Right lung (tissue), 2 donors: ENCODE measurements at regions not wholly inside any gene's neighbourhood (a gene's known extent, or its start where the extent isn't known, plus 50 kb on each side); places are given as distances from the start of the nearest gene placed in this dataset.
A peak's percentile ranks its signal among the peaks of the same experiment; 100 is the strongest.
"Not testable (repeated sequence)": the region's sequence is repeated elsewhere in the genome, so short reads cannot be mapped to it uniquely, and the experiment has no call there.

ENCODE experiments used
- DNase-seq, 2 donors: peaks; one replicate each; pipeline ENCODE4 v3.0.0-alpha.2; 2013

DNA sequence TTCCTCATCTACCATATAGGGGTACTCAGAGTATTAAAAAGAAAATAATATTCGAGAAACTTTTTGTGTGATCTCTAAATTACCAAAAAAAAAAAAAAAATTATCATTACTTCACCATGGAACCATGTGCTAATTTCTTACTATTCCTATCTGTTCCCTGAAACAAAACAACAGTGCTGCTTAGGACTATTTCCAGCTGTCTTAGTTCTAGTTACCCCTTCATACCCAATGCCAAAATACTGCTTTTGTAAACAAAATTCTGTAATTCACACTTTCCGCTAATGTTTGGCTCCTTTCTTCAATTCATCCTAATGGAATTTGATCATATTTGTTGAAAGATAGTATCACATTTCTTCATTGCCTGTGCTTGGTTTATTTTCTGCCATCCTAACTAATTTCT, 470.2 kb downstream of the BTG1 start:
- peak; percentile 46 to 50 for DNase-seq

DNA sequence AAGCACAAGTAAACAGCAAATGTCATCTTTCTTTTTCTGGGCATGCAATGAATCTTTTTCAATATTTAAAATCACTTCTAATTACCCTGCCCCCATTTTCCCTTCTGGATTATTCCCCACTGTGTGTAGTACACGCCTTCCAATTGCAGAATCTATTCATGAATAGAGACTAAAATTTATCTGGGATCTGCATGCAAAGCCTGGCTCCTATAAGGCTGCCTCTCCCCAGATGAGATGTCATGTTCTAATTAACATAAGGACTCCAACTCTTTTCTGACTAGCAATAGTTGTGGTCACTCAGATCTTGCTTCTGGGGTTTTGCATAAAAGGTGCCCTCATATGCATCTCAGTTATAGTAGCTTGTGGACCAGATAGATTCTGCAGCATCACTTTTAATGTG, 473.5 kb downstream of the BTG1 start:
- no peak for DNase-seq

DNA sequence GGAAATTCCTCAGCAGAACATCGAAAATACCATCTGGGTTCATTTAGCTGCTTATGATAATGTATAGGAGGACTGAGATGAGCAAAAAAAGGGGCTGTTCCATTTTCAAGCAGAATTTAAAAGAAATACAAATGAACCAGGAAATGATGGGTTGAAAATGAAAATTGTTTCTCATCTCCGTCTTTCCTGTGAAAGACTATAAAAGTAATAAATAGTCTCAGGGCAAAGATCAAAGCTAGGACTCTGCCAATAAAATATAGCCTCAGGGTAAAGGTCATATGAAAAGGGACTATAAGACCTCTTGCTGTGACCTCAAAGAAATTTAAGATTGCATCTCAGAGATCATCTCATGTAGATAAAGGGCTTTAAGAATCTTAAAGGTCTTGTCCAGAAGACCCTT, 478.0 kb downstream of the BTG1 start:
- DNase-seq, result no peak

DNA sequence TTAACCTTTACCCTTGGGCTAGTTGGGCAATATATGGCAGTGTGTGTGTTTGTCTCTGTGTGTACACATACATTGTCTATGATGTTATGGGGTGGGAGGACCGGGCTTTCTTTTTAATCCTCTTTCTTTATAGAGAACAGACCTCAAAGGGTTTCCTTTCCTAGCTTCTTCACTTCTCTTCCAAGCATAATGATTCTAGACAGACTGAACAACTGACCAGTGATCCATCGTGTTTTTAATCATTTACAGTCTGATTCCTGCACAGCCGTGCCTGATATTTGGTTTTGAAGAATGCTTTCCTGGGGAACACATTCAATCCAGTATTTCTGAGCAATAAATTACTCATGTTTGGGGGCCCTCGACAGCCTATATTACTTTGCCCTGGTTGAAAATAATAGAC, 481.1 kb upstream of the DCN start:
- no peak for DNase-seq

DNA sequence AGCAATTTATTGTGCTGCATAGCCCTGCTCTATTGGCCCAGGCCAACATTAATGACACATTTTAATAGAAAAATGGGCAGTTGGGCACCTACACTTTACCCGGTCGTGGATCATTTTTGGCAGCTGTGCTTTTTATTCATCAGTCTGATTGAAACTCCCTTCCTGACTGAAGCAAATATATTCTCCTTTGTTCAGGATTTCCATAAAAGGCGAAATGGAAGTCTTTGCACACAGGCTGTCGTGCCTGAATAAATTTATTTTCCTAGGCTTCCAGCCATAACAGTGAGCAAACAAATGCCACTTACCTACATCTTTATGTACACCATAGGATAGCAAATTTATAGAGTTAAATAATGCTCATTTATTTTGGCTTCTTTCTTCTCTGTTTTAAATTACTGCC, 480.7 kb upstream of the DCN start:
- no peak for DNase-seq

DNA sequence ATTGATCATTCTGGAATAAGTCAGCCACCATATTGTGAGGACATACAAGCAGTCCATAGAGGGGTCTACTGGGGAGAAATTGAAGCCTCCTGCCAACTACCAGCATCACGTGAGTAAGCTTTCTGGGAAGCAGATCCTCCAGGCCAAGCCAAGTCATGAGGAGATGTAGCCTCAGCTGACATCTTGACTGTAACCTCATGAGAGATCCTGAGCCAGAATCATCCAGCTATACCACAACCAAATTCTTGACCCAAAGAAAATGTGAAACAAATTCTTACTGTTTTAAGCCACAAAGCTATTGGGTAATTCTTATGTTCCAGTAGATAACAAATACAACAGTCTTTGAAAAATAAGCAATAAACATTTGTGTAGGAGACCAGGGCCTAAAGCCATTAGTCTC, 479.4 kb upstream of the DCN start:
- no peak for DNase-seq

DNA sequence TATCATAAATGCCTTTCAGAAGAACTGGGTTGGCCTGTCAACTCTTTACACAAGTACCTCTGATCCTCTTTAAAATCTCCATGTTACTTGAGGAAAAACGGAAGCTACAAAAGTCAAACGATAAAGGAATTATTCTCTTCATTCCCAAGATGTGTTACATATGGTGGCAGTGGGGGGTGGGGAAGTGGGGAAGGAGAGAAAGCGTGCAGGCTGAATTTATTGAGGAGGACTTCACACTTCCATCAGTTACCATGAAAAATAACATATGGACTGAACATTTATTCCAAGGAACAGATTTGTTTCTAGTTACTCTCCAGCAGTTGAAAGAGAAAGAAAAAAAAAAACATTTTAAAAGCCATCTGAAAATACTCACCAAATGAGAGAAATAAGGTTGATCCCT, 474.4 kb upstream of the DCN start:
- no peak for DNase-seq

DNA sequence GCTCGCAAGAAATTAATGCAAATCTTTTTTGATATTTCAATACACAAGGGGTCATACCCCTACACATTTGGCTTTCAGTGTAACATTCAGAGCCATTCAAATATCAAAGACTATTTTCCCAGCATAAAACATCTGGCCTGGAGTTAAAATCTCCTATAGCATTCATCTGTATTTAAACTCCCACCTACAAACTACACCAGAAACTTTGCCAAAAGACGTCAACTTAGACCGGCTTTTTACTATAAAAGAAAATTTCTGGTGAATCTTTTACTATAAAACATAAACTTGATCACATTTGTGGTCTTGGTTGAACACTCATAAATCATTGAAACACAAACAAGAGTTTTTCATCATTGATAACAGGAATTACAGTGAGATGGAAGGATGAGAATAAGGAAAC, 473.3 kb upstream of the DCN start:
- DNase-seq, result no peak

DNA sequence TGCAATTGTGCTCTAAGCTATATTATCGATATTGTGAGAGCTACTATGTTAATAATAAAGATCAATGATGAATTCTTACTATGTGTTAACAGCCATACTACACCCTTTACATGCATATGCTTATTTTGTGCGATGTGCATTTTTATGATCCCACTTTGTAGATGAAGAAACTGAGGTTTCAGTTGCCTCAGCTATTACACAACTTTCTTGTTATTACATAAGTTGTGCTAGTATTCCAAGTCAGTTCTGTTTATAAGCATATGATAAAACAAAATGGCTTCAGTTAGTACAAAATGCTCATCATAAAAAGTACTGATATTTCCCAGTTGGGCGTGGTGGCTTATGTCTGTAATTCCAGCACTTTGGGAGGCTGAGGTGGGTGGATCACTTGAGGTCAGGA, 471.5 kb upstream of the DCN start:
- DNase-seq, result no peak

DNA sequence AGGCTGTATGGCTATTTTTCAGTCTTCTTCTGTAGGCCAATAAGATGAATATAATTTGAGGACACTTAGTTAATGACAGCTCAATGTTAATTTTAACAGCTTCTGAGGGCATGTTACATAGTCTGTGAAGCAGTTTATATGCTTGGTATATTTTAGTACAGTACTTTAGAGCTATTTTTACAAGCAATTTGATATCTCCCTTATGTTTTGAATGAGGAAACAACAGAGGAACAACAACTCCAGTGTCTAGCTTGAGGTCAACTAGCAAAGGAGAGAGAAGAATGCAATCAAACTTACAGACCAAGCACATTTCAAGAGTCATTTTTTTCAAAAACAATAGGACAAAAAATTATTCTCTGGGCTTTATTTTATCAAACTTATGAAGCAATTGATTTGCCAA, 469.1 kb upstream of the DCN start:
- DNase-seq, result no peak

DNA sequence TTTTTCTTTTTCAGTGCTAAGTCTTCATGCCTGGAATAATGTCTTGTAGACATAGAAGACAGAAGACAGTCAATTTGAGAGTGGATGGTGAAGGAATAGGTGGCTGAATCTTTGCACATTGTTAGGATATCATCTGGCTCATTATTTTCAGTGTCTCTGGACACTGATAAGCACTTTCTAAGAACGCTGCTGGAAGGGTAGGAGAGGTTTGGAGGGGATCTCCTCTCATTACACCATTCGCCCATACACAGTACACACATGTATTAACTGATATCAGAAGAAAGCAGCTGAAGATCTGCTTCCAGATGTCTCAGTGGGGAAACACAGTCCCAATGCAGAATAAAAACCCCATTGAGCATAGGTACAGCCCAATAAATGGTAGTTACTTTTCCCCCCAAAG, 461.1 kb upstream of the DCN start:
- no peak for DNase-seq

DNA sequence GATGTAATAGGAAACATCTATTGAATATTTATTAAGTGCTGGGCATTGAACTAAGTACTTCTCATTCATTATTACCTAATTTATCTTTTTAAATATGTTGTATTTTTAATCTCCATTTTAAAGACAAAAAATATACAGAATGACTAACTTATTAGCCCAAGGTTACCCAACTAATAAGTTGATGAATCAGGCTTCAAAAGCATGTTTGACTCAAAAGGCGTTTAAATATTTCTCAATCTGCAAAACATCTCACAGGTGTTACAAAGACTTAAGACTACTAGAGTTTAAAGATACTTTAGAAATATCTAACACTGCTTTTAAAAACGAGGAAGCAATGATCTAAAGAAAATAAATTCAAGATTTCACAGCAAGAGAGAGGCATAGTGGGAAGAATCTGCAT, 457.4 kb upstream of the DCN start:
- no peak for DNase-seq

DNA sequence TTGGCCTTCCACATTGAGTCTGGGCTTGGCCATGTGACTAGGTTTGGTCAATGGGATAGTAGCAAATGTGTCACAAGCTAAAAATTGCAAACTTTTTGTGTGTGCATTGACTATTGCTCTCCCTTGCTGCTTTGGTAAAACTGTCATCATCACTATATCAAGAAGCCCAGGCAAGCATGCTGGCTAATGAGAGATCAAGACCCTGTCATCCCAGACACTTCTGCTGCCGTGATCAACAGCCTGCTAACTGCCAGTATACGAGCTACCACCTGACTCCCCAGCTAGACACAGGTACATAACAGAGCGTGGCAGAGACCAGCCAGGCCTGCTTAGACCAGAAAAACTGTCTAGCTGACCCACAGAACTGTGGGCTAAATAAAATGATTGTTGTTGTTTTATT, 456.7 kb upstream of the DCN start:
- DNase-seq, result no peak

DNA sequence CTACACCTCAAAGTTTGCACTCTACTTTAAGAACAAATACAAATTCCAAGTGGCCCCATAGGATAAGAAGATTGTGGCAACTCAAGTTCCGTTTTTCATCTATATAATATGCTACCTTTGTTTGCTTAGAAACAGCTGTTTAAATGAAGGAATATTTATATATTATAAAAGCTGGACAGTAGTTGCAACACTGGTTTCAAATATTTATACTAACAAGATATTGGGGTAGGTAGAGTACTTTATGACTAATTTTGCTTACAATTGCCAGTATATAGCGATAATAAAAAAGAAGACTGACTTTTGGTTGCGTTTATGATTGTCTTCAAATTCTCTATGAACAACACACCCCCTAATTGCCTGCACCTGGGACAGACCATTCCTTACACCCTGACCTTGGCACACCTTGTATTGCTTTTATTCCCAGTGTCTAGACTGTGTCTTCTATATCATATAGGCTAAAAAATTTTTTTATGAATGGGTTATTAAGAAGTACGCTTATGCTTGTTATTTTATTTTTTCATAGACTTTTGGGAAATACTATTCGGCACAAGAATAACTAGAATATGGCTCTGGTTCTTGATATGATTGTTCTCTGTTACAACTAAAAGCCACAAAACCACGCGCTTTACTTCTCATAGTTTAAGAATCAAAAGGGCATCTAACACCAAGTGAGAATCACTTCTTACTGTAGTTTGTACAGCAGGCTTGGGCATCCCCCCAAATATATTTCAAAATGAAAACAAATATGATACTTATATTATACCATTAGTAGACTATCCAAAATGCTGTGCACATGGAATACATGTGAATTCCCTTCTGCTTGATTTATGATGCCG, 455.4 kb upstream of the DCN start:
- no peak for DNase-seq

DNA sequence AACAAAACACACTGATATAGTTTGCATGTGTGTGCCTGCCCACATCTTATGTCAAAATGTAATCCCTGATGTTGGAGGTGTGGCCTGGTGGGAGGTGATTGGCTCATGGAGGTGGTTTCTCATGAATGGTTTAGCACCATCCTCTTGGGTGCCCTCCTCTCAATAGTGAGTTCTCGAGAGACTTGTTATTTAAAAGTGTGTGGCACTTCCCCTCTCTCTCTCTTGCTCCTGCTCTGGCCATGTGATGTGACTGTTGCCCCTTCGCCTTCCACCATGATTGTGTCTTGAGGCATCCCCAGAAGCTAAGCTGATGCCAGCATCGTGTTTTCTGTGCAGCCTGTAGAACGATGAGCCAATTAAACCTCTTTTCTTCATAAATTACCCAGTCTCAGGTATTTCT, 454.1 kb upstream of the DCN start:
- no peak for DNase-seq

DNA sequence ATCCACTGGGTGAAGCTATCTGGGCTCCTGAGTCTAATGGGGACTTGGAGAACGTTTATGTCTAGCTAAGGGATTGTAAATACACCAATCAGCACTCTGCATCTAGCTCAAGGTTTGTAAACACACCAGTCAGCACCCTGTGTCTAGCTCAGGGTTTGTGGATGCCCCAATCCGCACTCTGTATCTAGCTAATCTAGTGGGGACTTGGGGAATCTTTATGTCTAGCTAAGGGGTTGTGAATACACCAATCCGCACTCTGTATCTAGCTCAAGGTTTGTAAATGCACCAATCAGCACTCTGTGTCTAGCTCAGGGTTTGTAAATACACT, 451.7 kb upstream of the DCN start:
- DNase-seq, result not testable (repeated sequence)

DNA sequence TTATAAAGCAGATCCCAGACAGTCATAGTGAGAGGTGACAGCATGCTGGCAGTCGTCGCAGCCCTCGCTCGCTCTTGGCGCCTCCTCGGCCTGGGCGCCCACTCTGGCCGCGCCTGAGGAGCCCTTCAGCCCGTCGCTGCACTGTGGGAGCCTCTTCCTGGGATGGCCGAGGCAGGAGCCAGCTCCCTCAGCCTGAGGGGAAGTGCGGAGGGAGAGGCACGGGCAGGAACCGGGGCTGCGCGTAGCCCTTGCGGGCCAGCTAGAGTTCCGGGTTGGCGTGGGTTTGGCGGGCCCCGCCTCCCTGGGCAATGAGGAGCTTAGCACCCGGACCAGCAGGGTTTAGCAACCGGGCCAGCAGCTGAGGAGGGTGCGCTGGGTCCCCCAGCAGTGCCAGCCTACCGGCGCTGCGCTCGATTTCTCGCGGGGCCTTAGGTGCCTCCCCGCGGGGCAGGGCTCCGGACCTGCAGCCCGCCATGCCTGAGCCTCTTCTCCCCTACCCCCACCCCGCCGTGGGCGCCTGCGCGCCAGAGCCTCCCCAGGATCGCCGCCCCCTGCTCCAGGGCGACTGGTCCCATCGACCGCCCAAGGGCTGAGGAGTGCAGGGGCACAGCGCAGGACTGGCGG, 451.2 kb upstream of the DCN start:
- DNase-seq, result no peak

DNA sequence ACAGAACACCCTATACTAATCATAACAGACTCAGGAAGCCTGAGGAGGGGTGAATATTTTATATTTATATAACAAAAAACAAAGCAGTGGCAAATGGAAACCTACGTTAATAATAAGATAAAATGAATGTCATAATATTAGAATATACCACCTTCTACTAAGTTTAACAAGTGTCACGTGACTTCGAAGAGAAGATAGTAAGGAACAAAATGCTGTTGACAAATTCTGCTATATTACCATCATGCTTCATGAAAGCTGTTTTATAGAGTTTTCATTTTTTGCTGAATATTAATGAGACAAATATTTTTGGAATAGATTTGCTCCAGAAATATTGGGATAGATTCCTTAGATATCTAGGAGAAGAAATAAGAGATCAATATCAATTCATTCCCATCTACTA, 450.6 kb upstream of the DCN start:
- DNase-seq, result no peak

DNA sequence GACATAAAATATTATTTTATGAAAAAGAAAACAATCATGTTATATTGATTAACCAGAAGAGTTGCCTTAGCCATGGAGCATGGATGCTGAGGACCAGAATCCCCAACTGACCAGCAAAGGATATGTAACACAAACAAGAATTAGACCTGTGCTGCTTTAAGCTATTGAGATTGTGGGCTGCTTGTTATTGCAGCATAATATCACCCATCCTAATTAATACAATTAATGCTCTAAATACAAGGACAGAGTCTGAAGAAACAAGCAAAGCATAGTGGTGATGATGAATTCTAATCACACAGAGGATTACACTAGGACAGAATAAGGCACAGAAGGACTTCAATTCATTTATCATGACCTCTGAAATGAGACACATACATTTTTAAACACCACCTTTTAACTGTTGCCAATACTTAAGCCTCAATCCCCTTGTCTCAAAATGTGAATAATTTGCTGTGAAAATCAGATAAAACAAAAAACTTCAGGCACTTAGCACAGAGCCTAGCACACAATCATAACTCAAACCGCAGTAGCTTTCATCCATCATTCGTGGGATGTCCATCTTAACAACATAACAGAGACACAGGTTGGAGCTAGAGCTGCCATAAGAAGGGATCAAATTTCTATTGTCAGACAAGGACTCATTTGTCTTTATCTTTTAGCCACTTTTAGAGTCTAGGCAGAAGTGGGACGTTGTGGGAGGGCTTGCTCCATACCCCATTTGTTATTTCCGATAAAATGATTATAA, 449.6 kb upstream of the DCN start:
- DNase-seq, result no peak

DNA sequence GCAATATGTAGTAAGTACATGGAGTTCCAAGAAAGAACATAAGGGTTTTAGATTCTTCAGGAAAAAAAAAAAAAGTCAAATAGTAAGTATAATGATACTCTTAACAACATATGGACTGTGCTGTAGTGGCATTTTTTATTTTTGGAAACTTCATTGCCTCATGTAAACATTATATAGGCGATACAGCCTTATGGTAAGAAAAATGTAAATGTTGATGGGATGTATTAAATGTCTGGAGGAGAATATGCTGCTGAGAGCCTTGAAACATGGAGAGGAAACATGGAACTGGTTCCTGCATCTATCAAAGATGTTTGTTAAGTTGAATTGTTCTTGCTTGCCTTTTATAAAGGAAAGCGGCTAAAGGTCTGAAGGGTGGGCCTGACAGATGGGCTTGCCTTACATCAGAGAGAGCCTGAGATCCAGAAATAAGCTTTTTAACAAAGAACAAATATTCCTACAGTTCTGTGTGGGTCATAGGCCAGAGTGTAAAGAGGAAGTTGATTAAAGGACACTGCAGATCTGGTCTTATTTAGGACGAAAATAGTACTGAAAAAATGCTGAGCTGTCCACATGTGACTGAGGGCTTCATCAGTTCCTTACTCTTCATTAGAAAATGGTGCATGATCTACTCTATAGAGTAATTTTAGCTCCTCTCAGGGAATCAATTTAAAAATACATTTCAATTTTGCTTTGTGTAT, 448.1 kb upstream of the DCN start:
- no peak for DNase-seq

DNA sequence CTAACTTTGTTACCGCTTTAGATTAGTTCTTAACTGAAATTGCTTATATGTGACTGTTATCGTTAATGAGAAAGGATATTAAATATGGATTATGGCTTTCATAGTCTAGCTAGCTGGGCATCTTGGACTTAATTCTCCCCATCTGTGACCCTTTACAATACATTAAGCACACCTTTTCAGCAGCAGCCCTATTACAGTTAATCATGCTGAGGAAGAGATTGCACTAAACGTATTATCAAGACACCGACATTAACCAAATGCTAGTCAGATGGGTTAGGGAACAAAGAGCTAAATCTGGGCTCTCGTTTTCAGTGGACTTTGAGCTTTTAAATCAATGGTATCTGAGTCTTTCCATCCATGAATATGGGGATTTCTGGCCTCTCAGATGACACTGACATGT, 447.5 kb upstream of the DCN start:
- no peak for DNase-seq

DNA sequence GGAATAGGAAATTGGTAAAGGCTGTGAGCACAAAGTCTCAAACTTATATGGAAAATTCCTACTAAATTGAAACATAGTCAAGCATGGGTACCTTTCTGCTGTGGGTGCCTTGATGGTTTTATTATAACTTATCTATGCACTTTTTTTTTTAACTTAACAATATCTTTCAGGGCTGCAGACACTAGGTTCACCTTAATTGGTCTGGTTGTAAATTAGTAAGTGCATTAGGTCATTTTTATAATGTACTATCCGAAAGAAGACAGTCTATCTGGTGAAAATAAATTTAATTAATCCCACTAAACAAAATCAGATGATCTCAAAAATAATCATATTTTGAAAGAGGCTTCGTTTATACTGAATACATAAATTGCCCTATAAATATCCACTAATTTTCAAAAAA, 446.8 kb upstream of the DCN start:
- DNase-seq, result no peak

DNA sequence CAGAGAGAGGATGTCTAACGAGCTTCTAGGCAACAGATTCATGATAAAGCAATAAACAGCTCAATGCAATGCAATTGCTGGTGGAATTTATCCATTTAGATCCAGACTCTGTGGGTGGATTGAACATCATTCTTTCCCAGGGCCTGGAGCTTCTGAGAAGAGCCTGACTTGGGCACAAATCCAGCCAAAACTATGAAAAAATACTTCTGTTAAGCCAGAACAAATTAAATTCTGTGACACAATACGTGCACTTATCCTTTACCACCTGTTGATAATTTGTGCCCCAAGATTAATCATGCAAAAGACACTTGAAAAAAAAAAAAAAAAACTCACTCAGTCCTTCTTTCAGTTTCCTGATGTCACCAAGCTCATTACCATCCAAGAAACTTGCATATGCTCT, 446.0 kb upstream of the DCN start:
- DNase-seq, result no peak
